IPS DF 4.7 (cell line): ENCODE measurements at regions not wholly inside any gene's neighbourhood (a gene's known extent, or its start where the extent isn't known, plus 50 kb on each side); places are given as distances from the start of the nearest gene placed in this dataset.
"Not testable (repeated sequence)": the region's sequence is repeated elsewhere in the genome, so short reads cannot be mapped to it uniquely, and the experiment has no call there.

ENCODE experiments used
- DNase-seq: peaks from one replicate; pipeline ENCODE4 v3.0.0-alpha.2; 2013; ENCODE audit warnings: low spot score; ENCODE audit errors: extremely low read depth

DNA sequence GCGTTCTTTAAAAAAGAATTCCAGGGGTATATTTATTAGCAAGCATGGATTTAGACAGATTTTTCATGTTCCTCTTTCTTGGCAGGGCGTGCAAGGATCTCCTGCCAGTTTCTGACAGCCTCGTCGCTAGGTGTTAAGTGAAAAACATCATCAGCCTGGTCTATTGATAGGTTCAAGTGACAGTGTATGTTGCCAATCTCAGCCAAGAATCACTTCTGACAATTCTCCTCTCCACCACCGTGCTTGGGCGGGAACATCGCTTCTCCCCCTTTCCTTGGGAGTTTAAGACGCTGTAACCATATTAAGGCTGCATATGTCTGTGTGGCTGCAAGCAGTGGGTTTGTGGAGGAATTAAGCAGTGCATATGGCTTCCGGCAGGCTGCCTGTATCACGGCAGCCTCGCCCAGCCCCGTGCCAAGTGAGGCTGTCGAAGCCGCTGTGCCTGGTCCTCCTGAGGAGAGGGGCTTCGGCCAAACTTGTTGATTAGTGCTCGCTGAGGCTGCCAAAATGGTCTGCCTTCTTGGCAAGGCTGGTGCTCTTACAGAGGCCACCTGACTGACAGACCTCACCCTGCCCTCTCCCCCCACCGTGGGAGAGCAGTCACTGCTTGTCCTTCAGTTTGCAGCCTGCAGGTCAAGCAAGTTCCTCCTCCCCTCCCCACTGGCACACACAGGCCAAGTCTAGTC is 132.2 kb upstream of the MPHOSPH6 start:
- no peak for DNase-seq

DNA sequence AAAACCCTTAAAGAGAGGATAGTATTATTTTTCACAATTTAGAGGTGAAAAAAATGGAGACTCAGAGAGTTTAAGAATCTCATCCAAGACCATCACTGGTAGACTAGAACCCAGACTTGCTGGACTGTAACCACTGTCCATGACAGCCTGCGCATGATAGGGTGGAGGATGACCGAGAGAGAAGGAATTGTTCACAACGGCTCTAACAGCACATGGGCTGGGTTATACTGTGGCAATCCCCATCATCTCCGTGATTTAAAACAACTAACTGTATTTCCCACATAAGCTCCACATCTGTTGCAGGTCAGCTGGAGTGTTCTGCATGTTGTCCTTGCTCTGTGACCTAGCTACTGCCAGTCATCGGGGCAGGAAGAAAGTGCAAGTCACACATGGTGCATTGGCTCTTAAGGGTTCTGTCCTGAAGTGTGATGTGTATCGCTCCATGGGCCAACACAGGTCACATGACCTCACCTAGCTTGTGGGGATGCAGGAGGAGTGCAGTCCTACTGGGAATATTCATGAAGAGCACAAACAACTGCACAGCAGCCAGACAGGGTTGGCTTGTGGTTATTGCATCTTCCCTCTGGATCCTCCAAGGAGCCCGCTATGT is 131.2 kb upstream of the MPHOSPH6 start:
- DNase-seq = no peak

DNA sequence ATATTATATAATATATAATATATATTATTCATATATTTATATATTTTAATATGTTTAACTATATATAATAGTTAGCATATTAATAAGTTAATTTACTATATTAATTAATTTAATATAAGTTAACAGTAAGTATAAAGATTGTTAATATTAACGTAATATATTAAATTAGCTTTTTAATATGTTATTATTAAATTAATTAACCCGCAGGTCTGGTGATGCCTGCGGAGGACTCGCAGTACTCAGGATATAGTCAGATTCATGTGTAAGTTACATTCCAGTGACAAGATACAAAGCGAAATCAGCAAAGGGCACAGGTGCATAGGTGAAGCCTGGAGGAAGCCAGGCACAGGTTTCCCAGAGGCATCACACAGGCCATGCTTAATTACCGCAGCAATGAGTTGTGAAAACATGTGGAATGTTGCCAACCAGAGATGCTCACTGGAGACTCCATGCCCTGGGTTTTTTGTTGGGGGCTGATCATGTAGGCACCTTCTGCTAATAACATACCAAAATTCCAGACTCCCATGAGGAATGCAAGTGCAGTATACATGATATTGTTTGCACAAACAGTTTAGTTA is 130.4 kb upstream of the MPHOSPH6 start:
- no peak for DNase-seq

DNA sequence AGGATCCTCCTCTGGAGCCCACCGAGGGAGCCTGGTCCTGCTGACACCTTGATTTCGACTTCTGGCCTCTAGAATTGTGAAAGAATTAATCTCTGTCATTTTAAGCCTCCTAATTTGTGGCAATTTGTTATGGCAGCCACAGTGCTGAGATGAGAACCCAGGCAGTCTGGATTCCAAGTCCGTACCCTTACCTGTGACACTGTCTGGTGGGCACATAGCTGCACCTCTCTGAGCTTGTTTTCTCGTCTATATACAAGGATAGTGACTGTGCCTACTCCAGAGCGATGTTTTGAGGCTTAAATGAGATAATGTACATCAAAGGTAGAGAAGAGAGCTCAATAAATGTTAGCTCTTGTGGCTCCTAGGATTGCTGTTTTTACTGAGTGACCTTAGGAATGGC is 128.4 kb upstream of the MPHOSPH6 start:
- DNase-seq = no peak

DNA sequence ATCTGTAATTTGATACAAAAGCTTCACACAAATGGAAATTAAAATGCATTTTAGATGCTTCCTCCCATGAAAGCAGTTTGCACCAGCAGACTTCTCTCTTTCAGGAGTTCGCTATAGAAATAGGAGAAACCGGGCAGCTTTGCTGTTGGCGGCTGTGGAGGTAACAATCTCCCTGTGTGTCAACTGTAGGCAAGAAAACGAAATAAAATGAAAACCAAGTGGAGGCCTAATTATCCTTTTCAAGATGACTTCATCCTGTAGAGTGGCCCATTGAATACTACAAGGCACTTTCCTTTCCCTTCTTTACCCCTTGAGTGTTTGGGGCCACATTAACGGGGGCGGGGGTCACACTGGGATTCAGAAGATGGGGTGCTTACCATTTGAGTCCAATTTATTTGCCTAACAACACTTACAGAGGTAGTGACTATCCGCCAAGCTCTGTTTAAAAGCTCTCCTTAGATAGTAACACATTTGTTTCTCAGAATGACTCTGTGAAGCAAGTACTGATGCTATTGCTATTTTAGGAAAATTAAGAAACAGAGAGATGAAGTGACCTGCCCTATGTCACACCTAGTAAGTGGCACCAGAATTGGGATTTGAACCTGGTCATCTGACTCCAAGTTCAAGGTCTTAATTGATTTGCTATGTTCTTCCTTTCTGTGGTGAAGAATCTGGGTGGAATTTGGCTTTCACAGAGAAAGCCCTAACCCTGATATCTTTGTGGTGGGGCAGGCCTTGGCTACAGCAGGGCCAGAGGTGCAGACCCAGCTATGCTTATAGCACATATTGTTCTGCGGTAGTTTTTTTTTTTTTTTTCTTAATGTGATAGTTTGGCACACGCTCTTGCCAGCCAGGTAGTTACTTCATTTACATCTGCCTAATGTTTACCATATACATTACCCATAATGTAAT is 125.5 kb upstream of the MPHOSPH6 start:
- no peak for DNase-seq

DNA sequence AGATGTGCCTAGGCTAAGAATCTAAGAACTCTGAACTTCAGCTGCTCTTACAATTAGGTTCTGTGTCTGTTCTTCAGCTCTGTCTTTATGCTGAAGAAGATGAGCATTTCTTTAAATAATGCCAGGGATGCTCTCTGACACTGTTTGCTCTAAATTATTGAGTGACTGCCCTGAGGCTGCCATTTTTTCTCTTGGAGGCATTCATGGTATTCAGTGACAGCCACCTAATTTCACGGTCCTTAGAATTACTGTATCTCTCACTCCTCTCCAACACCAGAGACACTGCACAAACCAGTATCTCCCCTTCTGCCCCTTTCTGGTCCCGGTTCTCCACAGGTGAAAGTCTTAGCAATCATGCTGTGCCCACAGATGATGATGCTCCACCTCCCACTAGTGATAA is 123.6 kb upstream of the MPHOSPH6 start:
- no peak for DNase-seq

DNA sequence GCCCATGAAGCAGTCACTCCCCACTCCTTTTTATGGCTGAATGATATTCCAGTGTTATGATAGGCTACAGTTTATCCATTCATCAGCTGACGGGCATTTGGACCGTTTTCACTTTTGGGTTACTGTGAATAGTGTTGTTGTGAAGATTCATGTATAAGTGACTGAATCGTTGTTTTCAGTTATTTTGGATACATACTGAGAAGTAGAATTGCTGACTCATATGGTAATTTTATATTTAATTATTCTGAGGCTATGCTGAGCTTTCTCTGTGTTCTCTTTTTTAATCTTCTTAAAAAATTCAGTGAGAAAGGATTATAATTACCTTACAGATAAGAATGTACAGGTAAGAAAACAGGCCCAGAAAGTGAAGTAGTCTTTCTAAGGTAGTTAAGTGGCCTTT is 117.9 kb upstream of the MPHOSPH6 start:
- DNase-seq = no peak

DNA sequence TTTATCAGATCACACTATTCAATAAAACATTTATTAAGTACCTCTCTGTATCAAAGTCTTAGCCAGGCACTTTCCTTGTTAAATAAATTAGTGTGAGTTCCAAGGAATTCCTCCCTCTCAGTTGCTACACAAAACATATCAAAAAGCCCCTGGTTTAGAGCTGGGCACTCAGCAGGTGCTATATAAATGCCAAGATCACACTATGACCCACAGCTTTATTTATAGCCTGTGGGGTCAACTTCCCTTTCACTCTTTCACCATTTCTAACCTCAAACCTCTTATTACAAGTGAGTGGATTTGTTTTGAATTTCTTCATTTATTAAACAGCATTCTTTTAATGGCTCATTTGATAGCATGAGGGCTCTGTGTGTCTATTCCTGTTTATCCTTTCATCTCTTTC is 112.6 kb upstream of the MPHOSPH6 start:
- no peak for DNase-seq

DNA sequence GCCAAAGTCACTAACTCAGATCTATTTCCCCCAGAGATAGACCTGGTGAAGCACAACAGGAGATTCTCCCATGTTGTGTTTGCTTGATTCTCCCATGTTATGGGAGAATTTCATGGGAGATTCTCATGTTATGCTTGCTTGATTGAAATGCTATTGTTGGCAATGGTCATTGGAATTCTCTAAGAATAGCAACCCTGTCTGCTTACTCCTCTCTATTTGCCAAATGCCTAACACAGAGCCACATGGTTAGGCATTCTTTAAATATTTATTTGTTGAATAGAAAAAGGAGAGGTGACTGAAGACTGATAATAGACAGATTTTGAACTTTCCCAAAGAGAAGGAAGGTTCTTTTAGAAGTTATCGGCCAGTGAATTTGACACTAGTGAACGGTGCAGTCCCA is 111.5 kb upstream of the MPHOSPH6 start:
- DNase-seq = no peak

DNA sequence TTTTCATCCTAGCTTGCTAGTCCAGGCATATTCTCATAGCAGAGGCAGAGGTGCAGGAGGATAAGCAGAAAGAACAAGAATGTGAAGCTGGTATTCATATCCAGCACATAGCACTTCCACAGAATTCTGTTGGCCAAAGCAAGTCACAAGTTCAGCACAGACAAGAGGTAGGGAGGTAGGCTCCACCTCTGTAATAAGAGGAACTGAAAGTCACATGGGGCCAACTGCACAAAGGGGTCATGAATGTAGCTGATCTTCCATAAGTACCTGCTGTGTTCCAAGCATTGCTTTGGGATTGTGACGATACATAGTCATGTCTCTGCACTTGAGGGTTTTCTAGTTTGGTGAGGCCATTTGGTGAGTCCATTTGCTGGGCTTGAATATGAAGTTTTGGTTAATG is 110.8 kb upstream of the MPHOSPH6 start:
- no peak for DNase-seq

DNA sequence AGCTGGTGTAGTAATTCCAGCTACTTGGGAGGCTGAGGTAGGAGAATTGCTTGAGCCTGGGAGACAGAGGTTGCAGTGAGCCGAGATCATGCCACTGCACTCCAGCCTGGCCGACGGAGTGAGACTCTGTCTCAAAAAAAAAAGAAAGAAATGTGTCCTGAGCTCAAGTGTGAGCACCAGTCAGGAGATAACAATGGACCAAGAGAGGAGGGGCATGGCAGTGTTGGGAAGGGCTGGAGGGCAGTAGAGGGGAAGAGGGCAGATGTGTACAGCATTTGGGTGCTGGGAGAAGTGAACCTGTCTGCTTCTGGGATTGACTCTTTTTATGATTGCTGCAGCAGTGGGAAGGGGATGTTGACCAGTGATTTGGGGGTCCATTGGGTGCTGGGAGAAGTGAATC is 105.3 kb upstream of the MPHOSPH6 start:
- DNase-seq = not testable (repeated sequence)

DNA sequence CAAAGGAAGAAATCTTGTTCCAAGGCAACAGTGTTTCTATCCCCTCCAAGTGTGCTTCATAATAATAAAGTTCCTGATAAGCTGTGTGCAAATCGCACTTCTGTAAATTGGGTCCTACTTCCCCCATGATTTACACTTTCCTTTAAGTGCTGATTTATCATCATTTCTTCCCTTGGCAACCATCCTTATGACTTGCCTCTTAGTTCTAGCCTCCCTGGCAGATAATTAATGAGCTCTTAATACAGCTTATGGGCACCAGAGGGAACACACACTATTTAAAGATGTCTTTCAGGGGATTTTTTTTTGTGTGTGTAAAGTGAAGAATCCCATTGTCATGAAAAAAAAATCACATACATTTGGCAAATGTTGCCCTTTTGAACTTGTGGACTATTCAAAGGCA is 101.6 kb upstream of the MPHOSPH6 start:
- no peak for DNase-seq

DNA sequence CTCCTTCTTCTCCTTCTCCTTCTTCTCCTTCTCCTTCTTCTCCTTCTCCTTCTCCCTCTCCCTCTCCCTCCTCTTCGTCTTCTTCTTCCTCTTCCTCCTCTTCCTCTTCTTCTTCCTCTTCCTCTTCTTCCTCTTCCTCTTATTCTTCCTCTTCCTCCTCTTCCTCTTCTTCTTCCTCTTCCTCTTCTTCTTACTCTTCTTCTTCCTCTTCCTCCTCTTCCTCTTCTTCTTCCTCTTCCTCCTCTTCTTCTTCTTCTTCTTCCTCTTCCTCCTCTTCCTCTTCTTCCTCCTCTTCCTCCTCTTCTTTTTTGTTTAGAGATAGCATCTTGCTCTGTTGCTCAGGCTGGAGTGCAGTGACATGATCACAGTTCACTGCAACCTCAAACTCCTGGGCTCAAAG is 97.7 kb upstream of the MPHOSPH6 start:
- not testable (repeated sequence) for DNase-seq

DNA sequence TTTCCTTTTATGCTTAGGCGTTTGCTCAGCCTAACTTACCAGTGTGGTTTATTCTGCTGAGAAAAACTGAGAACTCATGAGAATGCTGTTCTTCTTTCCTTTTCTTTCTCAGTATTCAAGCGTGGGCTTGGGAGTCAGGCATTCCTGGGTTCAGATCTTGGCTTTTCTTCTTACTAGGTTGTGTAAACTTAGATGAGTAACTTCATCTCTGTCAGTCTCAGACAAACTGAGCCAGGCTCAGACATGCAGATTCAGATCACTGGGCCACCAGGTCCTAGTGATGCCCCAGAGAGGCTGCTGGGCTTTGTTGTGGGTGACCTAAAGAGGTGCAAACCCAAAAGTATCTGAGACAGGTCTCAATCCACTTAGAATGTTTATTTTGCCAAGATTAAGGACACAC is 95.8 kb upstream of the MPHOSPH6 start:
- no peak for DNase-seq

DNA sequence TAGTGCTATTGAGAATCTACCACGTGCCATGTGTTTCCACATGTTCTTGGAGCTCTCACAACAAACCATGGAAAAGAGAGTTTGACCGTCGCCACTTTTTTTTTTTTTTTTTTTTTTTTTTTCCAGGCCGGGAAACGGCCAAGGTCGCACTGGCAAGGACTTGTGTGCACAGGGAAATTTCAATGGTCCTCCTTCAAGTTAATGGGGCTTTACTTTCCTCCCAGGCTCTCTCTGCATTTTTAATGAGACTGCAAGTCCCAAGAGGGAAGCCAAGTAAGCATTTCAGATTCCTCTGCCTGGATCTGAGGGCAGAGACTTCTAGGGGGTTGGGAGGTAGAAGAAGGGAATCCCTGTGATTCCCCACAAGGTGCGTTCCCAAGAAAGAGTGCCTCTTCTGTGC is 94.7 kb upstream of the MPHOSPH6 start:
- DNase-seq = no peak

DNA sequence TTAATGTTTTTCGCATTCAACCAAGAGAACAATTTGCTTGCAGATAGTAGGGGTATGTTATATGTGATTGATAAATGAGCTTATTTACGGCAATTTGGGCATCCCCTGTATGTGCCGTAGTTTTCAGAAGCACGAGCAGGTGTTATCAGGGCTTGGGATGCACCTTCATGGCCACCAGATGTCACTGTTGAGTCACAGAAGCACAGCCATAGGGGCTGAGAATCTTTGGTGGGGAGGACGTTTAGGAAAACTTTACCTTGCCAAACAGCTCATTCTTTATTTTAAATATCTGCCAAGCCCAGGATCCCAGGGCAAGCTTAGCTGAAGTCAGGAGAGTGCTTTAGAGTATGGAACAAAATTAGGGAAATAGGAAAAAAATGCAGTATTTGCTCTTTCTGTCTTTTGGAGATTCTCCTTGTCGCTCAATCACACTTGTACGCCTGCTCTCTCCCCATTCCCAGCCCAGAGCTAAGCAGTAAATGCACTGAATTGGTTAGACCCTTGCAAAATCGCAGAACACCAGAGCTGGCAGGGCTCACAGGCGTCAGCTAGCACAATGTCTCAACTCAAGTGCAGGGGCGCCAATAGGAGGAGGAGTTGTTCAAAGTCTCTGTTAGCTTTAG is 93.6 kb upstream of the MPHOSPH6 start:
- DNase-seq = peak; percentile 62

DNA sequence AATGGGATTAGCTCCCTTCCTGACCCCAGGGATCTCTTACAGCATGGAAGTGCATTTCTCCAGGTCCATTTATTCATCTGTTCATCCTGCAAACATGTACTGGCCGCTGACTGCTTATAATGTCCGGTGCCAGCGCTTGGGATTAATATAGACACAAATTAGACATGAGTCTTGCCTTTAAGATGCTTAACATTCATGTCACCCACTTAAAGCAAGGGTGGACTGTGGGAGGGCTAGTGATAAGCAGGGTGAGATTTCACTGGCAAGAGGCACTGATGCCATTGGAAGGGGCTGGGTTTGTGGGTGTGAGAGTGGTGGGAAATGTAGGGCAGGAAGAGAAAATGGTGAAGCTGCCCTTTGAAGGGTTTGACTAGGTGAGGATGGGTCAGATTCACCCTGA is 92.2 kb upstream of the MPHOSPH6 start:
- no peak for DNase-seq

DNA sequence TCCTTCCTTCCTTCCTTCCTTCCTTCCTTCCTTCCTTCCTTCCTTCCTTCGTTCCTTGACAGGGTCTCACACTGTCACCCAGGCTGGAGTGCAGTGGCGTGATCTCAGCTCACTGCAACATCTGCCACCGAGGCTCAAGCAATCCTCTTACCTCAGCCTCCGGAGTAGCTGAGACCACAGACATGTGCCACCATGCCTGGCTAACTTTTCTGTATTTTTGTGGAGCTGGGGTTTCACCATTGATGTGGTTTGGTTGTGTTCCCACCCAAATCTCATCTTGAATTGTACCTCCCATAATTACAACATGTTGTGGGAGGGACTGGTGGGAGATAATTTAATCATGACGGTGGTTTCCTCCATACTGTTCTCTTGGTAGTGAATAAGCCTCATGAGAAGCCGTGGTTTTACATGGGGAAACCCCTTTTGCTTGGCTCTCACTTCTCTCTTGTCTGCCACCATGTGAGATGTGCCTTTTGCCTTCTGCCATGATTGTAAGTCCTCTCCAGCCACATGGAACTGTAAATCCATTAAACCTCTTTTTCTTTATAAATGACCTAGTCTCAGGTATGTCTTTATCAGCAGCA is 90.3 kb upstream of the MPHOSPH6 start:
- DNase-seq = no peak

DNA sequence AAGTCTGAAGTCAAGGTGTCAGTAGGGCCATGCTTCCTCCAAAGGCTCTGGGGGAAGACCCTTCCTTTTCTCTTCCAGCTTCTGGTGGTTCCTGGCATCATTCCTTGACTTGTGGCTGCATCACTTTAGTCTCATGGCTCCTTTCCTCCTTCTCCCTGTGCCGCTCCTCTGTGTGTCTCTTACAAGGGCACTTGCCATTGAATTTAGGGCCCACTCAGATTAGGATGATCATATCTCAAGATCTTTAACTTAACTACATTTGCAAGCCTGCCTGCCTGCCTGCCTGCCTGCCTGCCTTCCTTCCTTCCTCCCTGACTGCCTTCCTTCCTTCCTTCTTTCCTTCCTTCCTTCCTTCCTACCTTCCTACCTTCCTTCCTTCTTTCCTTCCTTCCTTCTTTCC is 89.7 kb upstream of the MPHOSPH6 start:
- DNase-seq = no peak

DNA sequence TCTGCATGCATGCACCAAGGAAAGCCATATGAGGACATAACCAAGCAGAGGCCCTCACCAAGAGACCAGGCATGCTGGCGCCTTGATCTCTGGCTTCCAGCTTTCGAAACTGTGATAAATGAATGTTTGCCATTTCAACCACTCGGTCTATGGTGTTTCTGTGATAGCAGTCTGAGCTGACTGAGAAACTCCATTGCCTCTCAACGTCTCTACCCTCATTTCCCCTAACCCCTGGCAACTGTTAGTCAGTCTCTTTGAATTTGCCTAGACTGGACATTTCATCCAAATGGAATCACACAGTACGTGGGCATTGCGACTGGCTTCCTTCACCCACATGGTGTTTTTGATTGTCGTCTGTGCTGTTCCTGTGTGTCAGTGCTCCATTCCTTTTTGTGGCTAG is 88.0 kb upstream of the MPHOSPH6 start:
- no peak for DNase-seq

DNA sequence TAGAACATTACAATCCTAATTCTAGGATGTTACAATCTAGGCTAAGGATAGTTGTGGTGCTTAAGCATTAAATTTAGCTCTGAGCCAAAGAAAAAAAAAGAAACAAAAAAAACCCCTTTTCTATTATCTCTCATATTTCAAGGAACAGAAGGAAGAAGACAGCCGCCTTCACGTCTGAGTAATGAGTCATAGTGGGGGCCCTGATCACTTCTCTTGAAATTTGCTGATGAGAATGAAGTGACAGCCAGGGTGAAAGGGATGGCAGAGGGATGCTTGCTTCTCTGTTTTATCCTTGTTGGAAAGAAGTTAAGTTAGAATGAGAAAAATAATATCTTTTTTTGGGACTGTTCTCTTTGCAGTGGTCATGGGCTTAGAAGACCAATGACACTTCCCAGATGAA is 82.6 kb upstream of the MPHOSPH6 start:
- DNase-seq = no peak
